Panc1 (cell line): ENCODE measurements at regions not wholly inside any gene's neighbourhood (a gene's known extent, or its start where the extent isn't known, plus 50 kb on each side); places are given as distances from the start of the nearest gene placed in this dataset.

Experiments
- ATAC-seq: fragments of 200-7000 bp; cut with Tn5 transposase; 2 replicates; pipeline ENCODE4 v1.9.1; 2020; ENCODE audit warnings: mild to moderate bottlenecking, moderate library complexity
- BruUV-seq: library from RNA; stranded (reverse); fragments of 400-500 nt; replicated peaks from 2 replicates; lab custom pipeline; 2021; lab: Mats Ljungman, UMichigan
- CTCF ChIA-PET: fragments of 300-600 bp; sonication (Branson Sonifier 250); formaldehyde crosslinking; loops from one replicate; lab custom pipeline; 2022; ENCODE audit warnings: antibody characterized with exemption; lab: Charles Lee
- POLR2A ChIA-PET: fragments of 300-600 bp; sonication (Branson Sonifier 250); formaldehyde crosslinking; loops from one replicate; lab custom pipeline; 2022; ENCODE audit warnings: antibody characterized with exemption; lab: Charles Lee
- DNase-seq: peaks from one replicate; pipeline ENCODE4 v3.0.0-alpha.2; 2010; ENCODE audit warnings: low read depth, low spot score
- H3K27ac ChIP-seq: 2 replicates; pipeline ENCODE4 v1.5.1; 2011; ENCODE audit warnings: mild to moderate bottlenecking, low read length, inconsistent platforms
- H3K27me3 ChIP-seq: fragments of 200-500 bp; sonication (Bioruptor generic); 2 replicates; pipeline ENCODE4 v1.6.0; 2014; ENCODE audit warnings: low read length, inconsistent platforms; ENCODE audit not compliant: control insufficient read depth, insufficient read depth
- H3K36me3 ChIP-seq: fragments of 200-500 bp; sonication (Bioruptor generic); 2 replicates; pipeline ENCODE4 v1.5.1; 2014; ENCODE audit warnings: inconsistent platforms, mild to moderate bottlenecking, low read length, moderate library complexity; ENCODE audit not compliant: control insufficient read depth, insufficient read depth
- H3K4me1 ChIP-seq: 2 replicates; pipeline ENCODE4 v1.5.1; 2011; ENCODE audit warnings: inconsistent platforms, mild to moderate bottlenecking, low read length, moderate library complexity; ENCODE audit not compliant: control insufficient read depth, insufficient read depth
- H3K4me3 ChIP-seq, 2 experiments: 2 replicates each; pipeline ENCODE4 v1.5.1; 2011 to 2012; ENCODE audit warnings: low read depth in 2 of 2, low read length in 2 of 2, mild to moderate bottlenecking in 2 of 2, inconsistent platforms in 1 of 2, moderate library complexity in 1 of 2
- H3K9me3 ChIP-seq: fragments of 200-500 bp; sonication (Bioruptor generic); 2 replicates; pipeline ENCODE4 v1.5.1; 2014; ENCODE audit warnings: low read depth, mild to moderate bottlenecking, inconsistent platforms, low read length, moderate library complexity; ENCODE audit not compliant: control insufficient read depth, insufficient read depth
- CTCF ChIP-seq: fragments of 450-650 bp; IDR thresholded peaks from 2 replicates; pipeline ENCODE4 v1.5.1; 2017; ENCODE audit warnings: mild to moderate bottlenecking
- POLR2AphosphoS5 ChIP-seq: IDR thresholded peaks from 2 replicates; pipeline ENCODE4 v1.6.1; 2012; ENCODE audit warnings: mild to moderate bottlenecking, low read depth, low read length, moderate library complexity
- REST ChIP-seq, 2 experiments: IDR thresholded peaks; 2 replicates each; pipeline ENCODE4 v1.6.1; 2011 to 2012; ENCODE audit warnings: low read depth in 2 of 2, control low read depth in 1 of 2, low read length in 1 of 2, mild to moderate bottlenecking in 1 of 2, moderate library complexity in 1 of 2; ENCODE audit not compliant: insufficient read depth in 1 of 2
- SIN3A ChIP-seq: IDR thresholded peaks from 2 replicates; pipeline ENCODE4 v1.6.1; 2012; ENCODE audit warnings: low read depth, mild to moderate bottlenecking, low read length, moderate library complexity, borderline replicate concordance; ENCODE audit not compliant: insufficient read depth
- TCF7L2 ChIP-seq: IDR thresholded peaks from 2 replicates; pipeline ENCODE4 v1.6.1; 2011; ENCODE audit warnings: mild to moderate bottlenecking, low read depth, low read length, inconsistent platforms
- in situ Hi-C: cut with HindIII; loops from 2 replicates; pipeline ENCODE4 v1.10.0; 2016; ENCODE audit warnings: low sequenced_read_pairs, low pct_unique_long_range_greater_than_20kb
- intact Hi-C: fragments of 100-400 bp; cut with micrococcal nuclease; formaldehyde crosslinking; loops from one replicate; pipeline ENCODE4 v1.10.0; 2022; ENCODE audit not compliant: unreplicated experiment

- in situ Hi-C loops = no loop called here
- no TSS peak for BruUV-seq
- Histone ChIP-seq H3K4me3 (no peak overlapping the region), H3K9me3 (no peaks in the 10 kb centered on the region), H3K36me3 (no peaks in the 10 kb centered on the region), H3K27me3 (no peaks in the 10 kb centered on the region), H3K27ac (no peak overlapping the region), H3K4me1 (no peaks in the 10 kb centered on the region)
- intact Hi-C loops = no loop called here
- ChIA-PET CTCF (no interaction called here), POLR2A (no interaction called here)
- DNase-seq (no peak), ATAC-seq (no peak)
- TF ChIP-seq SIN3A = no peak
- no peak for TF ChIP-seq REST (IDR thresholded peaks at IDR 0.05; ENCODE audit: insufficient read depth in 1 of 2, low read depth in 2 of 2, low read length in 1 of 2)
- no peak for TF ChIP-seq POLR2AphosphoS5
- no peak for TF ChIP-seq TCF7L2
- TF ChIP-seq CTCF = no peak
Measured at GRCh38 chr11:127805771-127806170, 781.6 kb downstream of the ETS1 start.

- Histone ChIP-seq H3K27ac (no peak overlapping the region), H3K9me3 (no peaks in the 10 kb centered on the region), H3K27me3 (no peaks in the 10 kb centered on the region), H3K4me1 (no peaks in the 10 kb centered on the region), H3K4me3 (no peak overlapping the region), H3K36me3 (no peaks in the 10 kb centered on the region)
- intact Hi-C loops (no loop called here), in situ Hi-C loops (no loop called here)
- CTCF ChIA-PET = no interaction called here
- ATAC-seq (no peak), DNase-seq (no peak)
- no peak for TF ChIP-seq REST (IDR thresholded peaks at IDR 0.05; ENCODE audit: insufficient read depth in 1 of 2, low read depth in 2 of 2, low read length in 1 of 2)
- no peak for TF ChIP-seq SIN3A
- TF ChIP-seq POLR2AphosphoS5 = no peak
- TF ChIP-seq TCF7L2 = no peak
- TF ChIP-seq CTCF = no peak
- POLR2A ChIA-PET = no interaction called here
- no TSS peak for BruUV-seq
Measured at GRCh38 chr11:127804747-127805400, 782.5 kb downstream of the ETS1 start.
